Heart right ventricle (tissue), 16 donors: ENCODE measurements at regions not wholly inside any gene's neighbourhood (a gene's known extent, or its start where the extent isn't known, plus 50 kb on each side); places are given as distances from the start of the nearest gene placed in this dataset.

Experiments
- ATAC-seq, 8 donors: fragments of 200-7000 bp; cut with Tn5 transposase; one replicate each; pipeline ENCODE4 v1.9.1; 2020; ENCODE audit warnings: mild to moderate bottlenecking in 8 of 8, moderate library complexity in 8 of 8, moderate number of reproducible peaks in 1 of 8
- DNase-seq, 2 donors: peaks; one replicate each; pipeline ENCODE4 v3.0.0-alpha.2; 2020
- H3K27ac ChIP-seq, 10 donors: fragments of 200-600 bp; sonication (generic) in 2 of 10; one replicate each; pipeline versions ENCODE4 v1.5.0 to v1.8.0; 2020 to 2022; ENCODE audit warnings: mild to moderate bottlenecking in 3 of 10
- H3K27me3 ChIP-seq, 7 donors: fragments of 200-600 bp; one replicate each; pipeline ENCODE4 v1.8.0; 2021 to 2022; ENCODE audit warnings: mild to moderate bottlenecking in 2 of 7
- H3K36me3 ChIP-seq, 9 donors: fragments of 200-600 bp; sonication (generic) in 1 of 9; one replicate each; pipeline versions ENCODE4 v1.5.0 to v1.8.0; 2020 to 2022; ENCODE audit warnings: mild to moderate bottlenecking in 2 of 9
- H3K4me1 ChIP-seq, 9 donors: fragments of 200-600 bp; sonication (generic) in 1 of 9; one replicate each; pipeline versions ENCODE4 v1.5.0 to v1.8.0; 2020 to 2022; ENCODE audit warnings: mild to moderate bottlenecking in 4 of 9
- H3K4me3 ChIP-seq, 10 donors: fragments of 200-600 bp; sonication (generic) in 2 of 10; one replicate each; pipeline versions ENCODE4 v1.5.0 to v1.8.0; 2020 to 2022; ENCODE audit warnings: mild to moderate bottlenecking in 7 of 10, moderate library complexity in 2 of 10
- H3K9me3 ChIP-seq, 11 donors: fragments of 200-600 bp in 10 of 11; sonication (generic) in 2 of 11; one replicate each; pipeline versions ENCODE4 v1.5.0 to v1.8.0; 2013 to 2022; ENCODE audit warnings: mild to moderate bottlenecking in 2 of 11, control low read depth in 1 of 11, moderate library complexity in 1 of 11
- WGBS, 2 donors: extraction: QIAGEN DNeasy Blood & Tissue Kit; methylation state at CpG; one replicate each; pipeline ENCODE4 v1.1.7; 2013; ENCODE audit warnings: inconsistent platforms in 1 of 2; 5-methylcytosine and 5-hydroxymethylcytosine counted together
- intact Hi-C, 10 donors: fragments of 100-400 bp; cut with DNase I; formaldehyde crosslinking; loops; one replicate each; pipeline versions ENCODE4 v1.11.1 to v1.14.2; 2022
- TF ChIP-seq, protein P1 (sequence below), 9 donors: fragments of 200-600 bp; sonication (generic) in 2 of 9; IDR thresholded peaks; one replicate each; pipeline versions ENCODE4 v1.5.0 to v1.8.0; 2021 to 2022; ENCODE audit warnings: antibody characterized with exemption in 9 of 9, mild to moderate bottlenecking in 5 of 9, moderate library complexity in 1 of 9
- donor health status: Arrhythmogenic right ventricular cardiomyopathy.
- donor health status: ischemic (EF 13 %, LVEDD 7.1; RV severe dilation, severe dysfunction).
- donor health status: healthy with polysubstance abuse.
- donor health status: DM: no; HTN: yes; CAD: no.
- donor health status: DM: no; HTN: no; CAD: no.
- donor health status: ischemic (EF 25% LVEDD 6.9; RV normal size, moderate dysfunction).
- donor health status: ischemic (EF 25% LVEDD 5.7; RV mildly dilated, moderate dysfunction).
- donor health status: healthy.
- donor health status: DM: yes; HTN: yes; CAD: no.
- donor health status: Ischemic cardiomyopathy.
- donor health status: ischemic (EF 35%, LVEDD 5.7; RV mildly dilated, moderate dysfunction).
- donor health status: nonischemic (EF 11% LVEDD 7.7; RV severe dilation, severe dysfunction).
- donor health status: DM: yes; HTN: yes; CAD: no.
- donor health status: PGD.
- donor health status: ischemic (EF 29% LVEDD 5.4; RV normal size, mild dysfunction).
- donor health status: nonischemic (EF 23%, LVEDD 6.1; RV moderate dilation, normal function).

- Histone ChIP-seq H3K27me3 (no peaks in the 10 kb centered on the region), H3K9me3 (peaks cover 0 to 3% (median 0%) of the 10 kb centered on the region in 11 donors), H3K4me3 (no peak overlapping the region), H3K27ac (no peak overlapping the region), H3K4me1 (no peaks in the 10 kb centered on the region), H3K36me3 (no peaks in the 10 kb centered on the region)
- 65 to 67% methylated on average over 6 of the region's 6 CpGs for WGBS, 2 donors
- ATAC-seq (no peak), DNase-seq (no peak)
- intact Hi-C loops, result no loop called here
- TF ChIP-seq, protein P1, sequence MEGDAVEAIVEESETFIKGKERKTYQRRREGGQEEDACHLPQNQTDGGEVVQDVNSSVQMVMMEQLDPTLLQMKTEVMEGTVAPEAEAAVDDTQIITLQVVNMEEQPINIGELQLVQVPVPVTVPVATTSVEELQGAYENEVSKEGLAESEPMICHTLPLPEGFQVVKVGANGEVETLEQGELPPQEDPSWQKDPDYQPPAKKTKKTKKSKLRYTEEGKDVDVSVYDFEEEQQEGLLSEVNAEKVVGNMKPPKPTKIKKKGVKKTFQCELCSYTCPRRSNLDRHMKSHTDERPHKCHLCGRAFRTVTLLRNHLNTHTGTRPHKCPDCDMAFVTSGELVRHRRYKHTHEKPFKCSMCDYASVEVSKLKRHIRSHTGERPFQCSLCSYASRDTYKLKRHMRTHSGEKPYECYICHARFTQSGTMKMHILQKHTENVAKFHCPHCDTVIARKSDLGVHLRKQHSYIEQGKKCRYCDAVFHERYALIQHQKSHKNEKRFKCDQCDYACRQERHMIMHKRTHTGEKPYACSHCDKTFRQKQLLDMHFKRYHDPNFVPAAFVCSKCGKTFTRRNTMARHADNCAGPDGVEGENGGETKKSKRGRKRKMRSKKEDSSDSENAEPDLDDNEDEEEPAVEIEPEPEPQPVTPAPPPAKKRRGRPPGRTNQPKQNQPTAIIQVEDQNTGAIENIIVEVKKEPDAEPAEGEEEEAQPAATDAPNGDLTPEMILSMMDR (IDR thresholded peaks at IDR 0.05), result no peak
These were observed 478.0 kb downstream of the BRINP1 start for GRCh38 chr9:118891213-118891612.

DNA sequence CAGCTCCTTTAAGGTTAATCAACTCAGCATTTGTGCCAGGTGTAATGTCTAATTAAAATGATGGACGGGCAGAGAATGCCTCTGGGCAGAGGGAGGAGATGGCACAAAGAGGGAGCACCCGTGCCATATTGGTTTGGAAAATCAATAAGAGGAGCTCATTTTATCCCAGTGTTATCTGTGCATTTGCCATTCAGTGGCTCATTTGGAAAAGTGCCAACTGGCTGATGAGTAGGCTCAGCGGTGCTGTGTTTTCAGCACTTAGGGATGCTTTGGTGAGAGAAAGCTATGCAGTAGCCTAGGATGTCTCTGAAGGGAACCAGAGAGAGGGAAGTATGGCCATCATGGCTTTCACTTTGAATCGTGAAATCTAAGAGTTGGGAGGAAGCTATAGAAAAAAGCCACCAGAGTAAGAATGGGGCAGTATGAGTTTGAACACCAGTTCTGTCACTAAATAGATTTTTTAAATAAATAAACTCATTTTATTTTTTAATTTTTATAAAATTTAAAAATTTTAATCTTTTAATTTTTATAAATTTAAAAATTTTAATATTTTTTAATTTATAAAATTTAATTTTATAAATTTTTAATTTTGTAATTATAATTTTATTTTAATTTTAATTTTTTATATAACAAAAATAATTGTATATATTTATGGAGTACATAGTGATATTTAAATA is 472.8 kb downstream of the BRINP1 start:
- TF ChIP-seq, protein P1 (IDR thresholded peaks at IDR 0.05), result no peak

GRCh38 chr9:118918180-118918579 is 451.1 kb downstream of the BRINP1 start:
- no peak for DNase-seq
- H3K9me3 ChIP-seq, result peaks cover 0 to 38% (median 0%) of the 10 kb centered on the region in 11 donors
- H3K27ac ChIP-seq, result no peak overlapping the region
- no peaks in the 10 kb centered on the region for H3K36me3 ChIP-seq
- no peaks in the 10 kb centered on the region for H3K4me1 ChIP-seq
- no peak overlapping the region for H3K4me3 ChIP-seq
- no peaks in the 10 kb centered on the region for H3K27me3 ChIP-seq
- no peak for ATAC-seq
- intact Hi-C loops, result no loop called here
- TF ChIP-seq, protein P1 (IDR thresholded peaks at IDR 0.05), result no peak

More for the DNA sequence above, 472.8 kb downstream of the BRINP1 start:
- 65 to 71% methylated on average over 4 of the region's 4 CpGs for WGBS, 2 donors
- DNase-seq (no peak), ATAC-seq (no peak)
- no peak overlapping the region for H3K27ac ChIP-seq
- no peaks in the 10 kb centered on the region for H3K36me3 ChIP-seq
- no peaks in the 10 kb centered on the region for H3K4me1 ChIP-seq
- no peak overlapping the region for H3K4me3 ChIP-seq
- intact Hi-C loops, result no loop called here
- no peaks in the 10 kb centered on the region for H3K27me3 ChIP-seq
- no peaks in the 10 kb centered on the region for H3K9me3 ChIP-seq

DNA sequence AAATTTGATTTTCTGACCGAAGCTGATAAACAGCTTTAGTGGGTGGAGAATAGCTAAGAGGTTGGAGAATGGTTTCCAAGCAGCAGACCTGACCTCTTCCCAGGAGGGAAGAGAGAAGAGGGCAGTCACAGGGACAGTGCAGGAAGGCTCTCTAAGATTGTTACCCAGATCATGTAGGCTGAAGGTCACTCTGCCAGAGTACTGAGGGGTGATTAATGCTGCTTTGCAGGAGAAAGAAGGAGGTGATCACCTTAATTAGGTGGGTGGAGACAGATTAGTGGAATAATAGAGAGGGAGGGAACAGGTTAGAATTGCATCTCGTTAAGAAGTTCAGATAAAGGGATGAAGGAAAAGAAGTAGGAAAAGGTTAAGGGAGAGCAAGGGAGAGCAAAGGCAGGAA is 440.5 kb downstream of the BRINP1 start:
- 40 to 52% methylated on average over 2 of the region's 2 CpGs for WGBS, 2 donors
- DNase-seq (no peak), ATAC-seq (no peak)
- intact Hi-C loops, result no loop called here
- H3K4me3 ChIP-seq, result no peak overlapping the region
- no peaks in the 10 kb centered on the region for H3K27me3 ChIP-seq
- no peak overlapping the region for H3K27ac ChIP-seq
- TF ChIP-seq, protein P1 (IDR thresholded peaks at IDR 0.05), result no peak
- H3K36me3 ChIP-seq, result no peaks in the 10 kb centered on the region
- peaks cover 0 to 9% (median 0%) of the 10 kb centered on the region in 11 donors for H3K9me3 ChIP-seq
- peaks cover 0 to 8% (median 0%) of the 10 kb centered on the region in 9 donors for H3K4me1 ChIP-seq
